ENCODE measurements at regions not wholly inside any gene's neighbourhood (a gene's known extent, or its start where the extent isn't known, plus 50 kb on each side); places are given as distances from the start of the nearest gene placed in this dataset.

- TF ChIP-seq POLR2AphosphoS5 (IDR thresholded peaks at IDR 0.05; ENCODE audit: low read depth, low read length): no peak
- no peak for TF ChIP-seq REST (IDR thresholded peaks at IDR 0.05; ENCODE audit: insufficient read depth in 1 of 2, low read depth in 2 of 2, low read length in 1 of 2)
- TF ChIP-seq CTCF (IDR thresholded peaks at IDR 0.05): no peak
Observed at GRCh38 chr5:17373814-17374556, 124.0 kb upstream of the TAF11L2 start.

All from Panc1 (cell line).